Hepatocyte (in vitro differentiated cells): ENCODE measurements at regions not wholly inside any gene's neighbourhood (a gene's known extent, or its start where the extent isn't known, plus 50 kb on each side); places are given as distances from the start of the nearest gene placed in this dataset.

Experiments used
- EZH2phosphoT487 ChIP-seq: fragments of 200-600 bp; sonication (generic); IDR thresholded peaks from one replicate; pipeline ENCODE4 v1.6.1; 2018; ENCODE audit warnings: antibody characterized with exemption, mild to moderate bottlenecking, low read depth, moderate library complexity; ENCODE audit not compliant: unreplicated experiment, severe bottlenecking
- TF ChIP-seq, protein P1 (sequence below): fragments of 200-600 bp; sonication (generic); IDR thresholded peaks from 2 replicates; pipeline ENCODE4 v1.5.1; 2016; ENCODE audit warnings: antibody characterized with exemption, mild to moderate bottlenecking; ENCODE audit not compliant: poor library complexity

DNA sequence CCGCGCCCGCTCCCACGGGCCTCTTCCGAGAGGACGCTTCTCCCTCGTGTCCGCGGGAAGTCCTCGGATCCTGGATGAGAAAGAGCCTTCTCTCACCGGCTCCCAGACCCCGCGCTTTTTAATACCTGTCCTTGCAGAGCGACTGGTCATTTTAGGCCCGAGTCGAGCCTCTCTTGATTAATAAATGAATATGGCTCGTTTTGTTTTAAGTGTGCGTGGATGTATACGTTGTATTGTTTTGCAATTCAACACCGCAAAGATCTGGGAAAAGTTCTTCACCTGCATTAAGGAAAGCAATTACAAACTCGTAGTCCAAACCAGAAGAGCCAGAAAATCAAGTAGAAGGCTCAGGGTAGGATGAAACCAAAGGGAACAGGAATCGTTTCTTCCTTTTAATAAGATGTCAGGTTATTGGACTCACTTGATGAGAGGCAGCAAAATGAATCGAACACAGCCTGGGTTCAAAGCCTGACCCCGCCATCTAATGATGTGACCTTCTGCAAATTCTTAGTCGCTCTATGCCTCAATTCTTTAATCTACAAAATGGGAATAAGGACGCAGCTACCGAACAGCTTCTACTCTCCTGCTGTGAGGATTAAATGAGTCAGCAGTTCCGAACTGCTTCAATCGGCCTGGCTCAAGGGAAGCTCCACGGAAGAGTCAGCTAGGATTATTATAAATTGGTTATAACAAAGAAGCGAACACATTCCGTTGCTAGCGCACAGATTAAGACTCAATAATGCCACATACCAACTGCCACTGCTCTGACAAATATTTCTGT is 277.8 kb upstream of the NEBL start:
- TF ChIP-seq, protein P1, sequence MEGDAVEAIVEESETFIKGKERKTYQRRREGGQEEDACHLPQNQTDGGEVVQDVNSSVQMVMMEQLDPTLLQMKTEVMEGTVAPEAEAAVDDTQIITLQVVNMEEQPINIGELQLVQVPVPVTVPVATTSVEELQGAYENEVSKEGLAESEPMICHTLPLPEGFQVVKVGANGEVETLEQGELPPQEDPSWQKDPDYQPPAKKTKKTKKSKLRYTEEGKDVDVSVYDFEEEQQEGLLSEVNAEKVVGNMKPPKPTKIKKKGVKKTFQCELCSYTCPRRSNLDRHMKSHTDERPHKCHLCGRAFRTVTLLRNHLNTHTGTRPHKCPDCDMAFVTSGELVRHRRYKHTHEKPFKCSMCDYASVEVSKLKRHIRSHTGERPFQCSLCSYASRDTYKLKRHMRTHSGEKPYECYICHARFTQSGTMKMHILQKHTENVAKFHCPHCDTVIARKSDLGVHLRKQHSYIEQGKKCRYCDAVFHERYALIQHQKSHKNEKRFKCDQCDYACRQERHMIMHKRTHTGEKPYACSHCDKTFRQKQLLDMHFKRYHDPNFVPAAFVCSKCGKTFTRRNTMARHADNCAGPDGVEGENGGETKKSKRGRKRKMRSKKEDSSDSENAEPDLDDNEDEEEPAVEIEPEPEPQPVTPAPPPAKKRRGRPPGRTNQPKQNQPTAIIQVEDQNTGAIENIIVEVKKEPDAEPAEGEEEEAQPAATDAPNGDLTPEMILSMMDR: no peak
- no peak for TF ChIP-seq EZH2phosphoT487
